BLaER1 (cell line): ENCODE measurements at regions not wholly inside any gene's neighbourhood (a gene's known extent, or its start where the extent isn't known, plus 50 kb on each side); places are given as distances from the start of the nearest gene placed in this dataset.

Experiments used
- H3K27ac ChIP-seq: shearing (Covaris generic); formaldehyde crosslinking; 2 replicates; pipeline ENCODE4 v1.8.1; 2022
- H3K27me3 ChIP-seq: shearing (Covaris generic); formaldehyde crosslinking; 2 replicates; pipeline ENCODE4 v1.8.1; 2022
- H3K36me3 ChIP-seq: shearing (Covaris generic); formaldehyde crosslinking; 2 replicates; pipeline ENCODE4 v1.8.1; 2022
- H3K4me1 ChIP-seq: shearing (Covaris generic); formaldehyde crosslinking; 2 replicates; pipeline ENCODE4 v1.8.1; 2022
- H3K4me2 ChIP-seq: shearing (Covaris generic); formaldehyde crosslinking; 2 replicates; pipeline ENCODE4 v1.8.1; 2022
- H3K4me3 ChIP-seq: shearing (Covaris generic); formaldehyde crosslinking; 2 replicates; pipeline ENCODE4 v1.8.1; 2022
- H3K9ac ChIP-seq: shearing (Covaris generic); formaldehyde crosslinking; 2 replicates; pipeline ENCODE4 v1.8.1; 2022
- H3K9me3 ChIP-seq: shearing (Covaris generic); formaldehyde crosslinking; 2 replicates; pipeline ENCODE4 v1.8.1; 2022
- H4K20me1 ChIP-seq: shearing (Covaris generic); formaldehyde crosslinking; 2 replicates; pipeline ENCODE4 v1.8.1; 2022
- Cebpa-rat ChIP-seq: shearing (Covaris generic); IDR thresholded peaks from 2 replicates; pipeline ENCODE4 v1.8.1; 2022

- Histone ChIP-seq H3K4me1 (peaks cover 28% of the 10 kb centered on the region), H3K9me3 (no peaks in the 10 kb centered on the region), H3K4me3 (no peak overlapping the region), H3K4me2 (no peak overlapping the region), H3K9ac (no peak overlapping the region), H4K20me1 (no peaks in the 10 kb centered on the region), H3K27ac (no peak overlapping the region), H3K36me3 (no peaks in the 10 kb centered on the region), H3K27me3 (no peaks in the 10 kb centered on the region)
- no peak for TF ChIP-seq Cebpa-rat
These were observed 179.0 kb upstream of the TNC start for GRCh38 chr9:115296831-115297565.

GRCh38 chr9:115300116-115300515 is 182.2 kb upstream of the TNC start:
- Histone ChIP-seq H4K20me1 (no peaks in the 10 kb centered on the region), H3K9ac (no peak overlapping the region), H3K36me3 (no peaks in the 10 kb centered on the region), H3K4me3 (no peak overlapping the region), H3K27me3 (no peaks in the 10 kb centered on the region), H3K4me1 (peaks cover 17% of the 10 kb centered on the region), H3K9me3 (no peaks in the 10 kb centered on the region), H3K27ac (no peak overlapping the region), H3K4me2 (peak overlapping the region; percentile 51)
- TF ChIP-seq Cebpa-rat = no peak

- H3K27ac ChIP-seq = no peak overlapping the region
- H4K20me1 ChIP-seq = no peaks in the 10 kb centered on the region
- H3K4me2 ChIP-seq = no peak overlapping the region
- H3K4me1 ChIP-seq = peaks cover 24% of the 10 kb centered on the region
- H3K9me3 ChIP-seq = no peaks in the 10 kb centered on the region
- no peaks in the 10 kb centered on the region for H3K27me3 ChIP-seq
- no peak for TF ChIP-seq Cebpa-rat
- H3K4me3 ChIP-seq = no peak overlapping the region
- no peak overlapping the region for H3K9ac ChIP-seq
- no peaks in the 10 kb centered on the region for H3K36me3 ChIP-seq
These were observed 182.9 kb upstream of the TNC start for GRCh38 chr9:115300874-115301273.

- peaks cover 27% of the 10 kb centered on the region for H3K4me1 ChIP-seq
- H3K36me3 ChIP-seq = no peaks in the 10 kb centered on the region
- H3K9ac ChIP-seq = no peak overlapping the region
- no peak for TF ChIP-seq Cebpa-rat
- no peaks in the 10 kb centered on the region for H3K9me3 ChIP-seq
- no peak overlapping the region for H3K27ac ChIP-seq
- H3K4me2 ChIP-seq = no peak overlapping the region
- H4K20me1 ChIP-seq = no peaks in the 10 kb centered on the region
- no peaks in the 10 kb centered on the region for H3K27me3 ChIP-seq
- no peak overlapping the region for H3K4me3 ChIP-seq
These were observed 183.6 kb upstream of the TNC start for GRCh38 chr9:115301581-115301980.

- H3K9ac ChIP-seq = no peak overlapping the region
- H3K36me3 ChIP-seq = no peaks in the 10 kb centered on the region
- no peaks in the 10 kb centered on the region for H3K9me3 ChIP-seq
- no peaks in the 10 kb centered on the region for H4K20me1 ChIP-seq
- no peaks in the 10 kb centered on the region for H3K27me3 ChIP-seq
- TF ChIP-seq Cebpa-rat = no peak
- H3K4me1 ChIP-seq = peaks cover 9% of the 10 kb centered on the region
- H3K4me3 ChIP-seq = no peak overlapping the region
- peak overlapping the region; percentile 36 for H3K4me2 ChIP-seq
- H3K27ac ChIP-seq = no peak overlapping the region
These were observed 187.6 kb upstream of the TNC start for GRCh38 chr9:115305543-115305942.

- no peaks in the 10 kb centered on the region for H3K36me3 ChIP-seq
- no peak for TF ChIP-seq Cebpa-rat
- no peaks in the 10 kb centered on the region for H3K27me3 ChIP-seq
- H3K4me2 ChIP-seq = no peak overlapping the region
- H3K9ac ChIP-seq = no peak overlapping the region
- H3K27ac ChIP-seq = no peak overlapping the region
- H4K20me1 ChIP-seq = no peaks in the 10 kb centered on the region
- peaks cover 9% of the 10 kb centered on the region for H3K4me1 ChIP-seq
- H3K9me3 ChIP-seq = peaks cover 3% of the 10 kb centered on the region; the same call in 1 of the 2 replicates
- H3K4me3 ChIP-seq = no peak overlapping the region
These were observed 188.9 kb upstream of the TNC start for GRCh38 chr9:115306865-115307264.

- Histone ChIP-seq H4K20me1 (no peaks in the 10 kb centered on the region), H3K27me3 (no peaks in the 10 kb centered on the region), H3K9me3 (peaks cover 21% of the 10 kb centered on the region), H3K36me3 (no peaks in the 10 kb centered on the region), H3K9ac (no peak overlapping the region), H3K4me1 (no peaks in the 10 kb centered on the region), H3K4me3 (no peak overlapping the region), H3K4me2 (no peak overlapping the region), H3K27ac (no peak overlapping the region)
- no peak for TF ChIP-seq Cebpa-rat
These were observed 195.6 kb upstream of the TNC start for GRCh38 chr9:115313545-115313944.

GRCh38 chr9:115326461-115326860 is 208.5 kb upstream of the TNC start:
- no peaks in the 10 kb centered on the region for H3K36me3 ChIP-seq
- no peaks in the 10 kb centered on the region for H4K20me1 ChIP-seq
- H3K27ac ChIP-seq = no peak overlapping the region
- no peak for TF ChIP-seq Cebpa-rat
- H3K9me3 ChIP-seq = no peaks in the 10 kb centered on the region
- no peak overlapping the region for H3K9ac ChIP-seq
- no peak overlapping the region for H3K4me3 ChIP-seq
- no peak overlapping the region for H3K4me2 ChIP-seq
- no peaks in the 10 kb centered on the region for H3K4me1 ChIP-seq
- no peaks in the 10 kb centered on the region for H3K27me3 ChIP-seq

GRCh38 chr9:115327436-115328122 is 209.6 kb upstream of the TNC start:
- Histone ChIP-seq H3K4me2 (no peak overlapping the region), H3K9ac (no peak overlapping the region)

GRCh38 chr9:115328228-115328627 is 210.3 kb upstream of the TNC start:
- Histone ChIP-seq H3K4me2 (no peak overlapping the region), H3K27me3 (no peaks in the 10 kb centered on the region), H3K4me1 (peaks cover 7% of the 10 kb centered on the region), H3K9me3 (no peaks in the 10 kb centered on the region), H3K4me3 (no peak overlapping the region), H3K9ac (no peak overlapping the region), H3K27ac (no peak overlapping the region), H3K36me3 (no peaks in the 10 kb centered on the region), H4K20me1 (no peaks in the 10 kb centered on the region)
- no peak for TF ChIP-seq Cebpa-rat

More at GRCh38 chr9:115327436-115328122, 209.6 kb upstream of the TNC start:
- no peak for TF ChIP-seq Cebpa-rat
- H3K27ac ChIP-seq = no peak overlapping the region
- H3K4me3 ChIP-seq = no peak overlapping the region
- H3K9me3 ChIP-seq = no peaks in the 10 kb centered on the region
- H3K4me1 ChIP-seq = peaks cover under 1% of the 10 kb centered on the region; the same call in 1 of the 2 replicates
- no peaks in the 10 kb centered on the region for H4K20me1 ChIP-seq
- H3K27me3 ChIP-seq = no peaks in the 10 kb centered on the region
- no peaks in the 10 kb centered on the region for H3K36me3 ChIP-seq
